SK-N-MC (cell line): ENCODE measurements at regions not wholly inside any gene's neighbourhood (a gene's known extent, or its start where the extent isn't known, plus 50 kb on each side); places are given as distances from the start of the nearest gene placed in this dataset.

Experiments
- EZH2 ChIP-seq: fragments of 200-600 bp; sonication (generic); IDR thresholded peaks from one replicate; pipeline ENCODE4 v1.6.1; 2017; ENCODE audit warnings: antibody characterized with exemption
- FOXP2 ChIP-seq: optimal IDR thresholded peaks from 2 replicates; pipeline ENCODE3; 2011; ENCODE audit warnings: mild to moderate bottlenecking, moderate library complexity; ENCODE audit not compliant: insufficient read depth; ENCODE audit errors: extremely low read length, control extremely low read depth
- POLR2AphosphoS5 ChIP-seq: IDR thresholded peaks from 2 replicates; pipeline ENCODE4 v1.6.1; 2012; ENCODE audit warnings: mild to moderate bottlenecking, low read depth, low read length, borderline replicate concordance

DNA sequence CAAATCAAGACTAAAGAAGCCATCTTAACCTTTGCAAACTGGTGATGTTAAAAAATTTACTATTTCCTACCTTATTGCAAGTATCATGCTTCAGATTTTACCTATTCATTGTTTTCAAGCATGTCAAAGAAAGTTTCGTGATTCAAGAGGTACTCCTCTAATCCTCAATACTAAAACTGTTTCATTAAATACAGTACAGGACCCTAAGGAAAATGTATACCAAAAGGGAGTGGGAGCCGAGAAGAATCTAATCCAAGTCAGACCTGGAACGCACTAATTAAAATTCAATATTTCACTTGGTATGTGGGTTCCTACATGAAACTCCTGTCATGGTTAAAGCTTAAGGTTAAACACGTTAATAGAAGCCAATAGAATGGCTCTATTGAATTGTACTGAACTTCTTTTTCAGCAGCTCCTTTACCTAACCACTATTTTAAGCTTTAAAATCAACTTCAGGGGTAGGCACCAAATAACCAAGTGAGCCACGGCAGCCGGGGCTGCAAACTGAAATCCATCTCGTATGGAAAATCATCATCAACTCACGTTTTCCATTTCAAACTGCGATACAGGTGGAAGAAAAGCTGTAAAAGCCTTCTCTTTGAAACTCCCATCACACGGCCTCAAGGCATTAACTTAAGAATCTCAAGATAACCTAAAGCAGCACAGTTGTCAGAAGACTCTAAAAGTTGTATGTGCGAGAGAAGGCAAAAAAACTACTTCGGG lies 188.8 kb downstream of the ZEB2 start:
- TF ChIP-seq POLR2AphosphoS5 (no peak; the same call in 1 of the 2 replicates), EZH2 (no peak), FOXP2 (no peak)
